Stimulated activated CD8-positive, alpha-beta memory T cell treated with anti-CD3 and anti-CD28 coated beads, Interleukin-15, amount 100 ng/mL, for 48 hours (primary cell): ENCODE measurements at regions not wholly inside any gene's neighbourhood (a gene's known extent, or its start where the extent isn't known, plus 50 kb on each side); places are given as distances from the start of the nearest gene placed in this dataset.

Experiments
- DNase-seq, 2 donors: peaks; one replicate each; pipeline ENCODE4 v3.0.0-alpha.2; 2020; ENCODE audit warnings: low read depth in 2 of 2

- no peak for DNase-seq
These were observed 134.6 kb downstream of the VRK1 start for GRCh38 chr14:96931751-96932150.

GRCh38 chr14:96934638-96935330 is 137.6 kb downstream of the VRK1 start:
- DNase-seq, result no peak

GRCh38 chr14:96938946-96939345 is 141.8 kb downstream of the VRK1 start:
- DNase-seq, result no peak

- no peak for DNase-seq
These were observed 142.8 kb downstream of the VRK1 start for GRCh38 chr14:96940009-96940408.

- DNase-seq, result no peak
These were observed 147.1 kb downstream of the VRK1 start for GRCh38 chr14:96944297-96944696.

GRCh38 chr14:96945721-96946120 is 148.5 kb downstream of the VRK1 start:
- DNase-seq, result no peak

GRCh38 chr14:96949594-96949993 is 152.4 kb downstream of the VRK1 start:
- DNase-seq, result no peak

- DNase-seq, result no peak
These were observed 154.3 kb downstream of the VRK1 start for GRCh38 chr14:96951511-96951910.

- DNase-seq, result no peak
These were observed 156.1 kb downstream of the VRK1 start for GRCh38 chr14:96953087-96953874.

- no peak for DNase-seq
These were observed 156.6 kb downstream of the VRK1 start for GRCh38 chr14:96953875-96954185.

- DNase-seq, result no peak
These were observed 159.5 kb downstream of the VRK1 start for GRCh38 chr14:96956464-96957239.

- no peak for DNase-seq
These were observed 160.9 kb downstream of the VRK1 start for GRCh38 chr14:96958057-96958456.

GRCh38 chr14:96959992-96960391 is 162.8 kb downstream of the VRK1 start:
- DNase-seq, result no peak

GRCh38 chr14:96960598-96961116 is 163.5 kb downstream of the VRK1 start:
- no peak for DNase-seq

GRCh38 chr14:96961895-96962294 is 164.7 kb downstream of the VRK1 start:
- DNase-seq, result no peak

- peak in 1 of 2 donors; percentile 3 for DNase-seq
These were observed 165.2 kb downstream of the VRK1 start for GRCh38 chr14:96962337-96962736.

GRCh38 chr14:96964726-96965415 is 167.7 kb downstream of the VRK1 start:
- no peak for DNase-seq

GRCh38 chr14:96965885-96966595 is 168.9 kb downstream of the VRK1 start:
- DNase-seq, result no peak

GRCh38 chr14:96975116-96975515 is 177.9 kb downstream of the VRK1 start:
- no peak for DNase-seq

- no peak for DNase-seq
These were observed 181.5 kb downstream of the VRK1 start for GRCh38 chr14:96978525-96979272.
